ENCODE measurements at regions not wholly inside any gene's neighbourhood (a gene's known extent, or its start where the extent isn't known, plus 50 kb on each side); places are given as distances from the start of the nearest gene placed in this dataset.

DNA sequence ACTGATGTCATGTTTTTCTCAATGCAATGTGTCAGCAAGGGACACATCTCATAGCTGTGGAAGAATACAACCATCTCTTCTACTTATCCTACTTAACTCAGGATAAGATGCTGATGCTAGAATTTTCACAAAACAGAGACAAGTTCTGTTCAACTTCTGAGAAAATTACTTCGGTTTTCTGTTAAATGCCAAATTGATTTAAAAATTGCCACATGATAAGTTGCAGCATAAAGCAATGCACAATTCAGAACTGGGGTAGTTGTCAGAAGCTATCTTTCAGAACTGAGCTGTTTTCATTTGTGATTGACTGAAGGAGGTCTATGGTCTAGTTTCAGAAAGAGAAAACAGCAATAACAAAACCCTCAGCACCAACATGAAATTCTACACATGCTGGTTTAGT, 954.8 kb upstream of the C9orf72 start:
- TF ChIP-seq, protein P1, sequence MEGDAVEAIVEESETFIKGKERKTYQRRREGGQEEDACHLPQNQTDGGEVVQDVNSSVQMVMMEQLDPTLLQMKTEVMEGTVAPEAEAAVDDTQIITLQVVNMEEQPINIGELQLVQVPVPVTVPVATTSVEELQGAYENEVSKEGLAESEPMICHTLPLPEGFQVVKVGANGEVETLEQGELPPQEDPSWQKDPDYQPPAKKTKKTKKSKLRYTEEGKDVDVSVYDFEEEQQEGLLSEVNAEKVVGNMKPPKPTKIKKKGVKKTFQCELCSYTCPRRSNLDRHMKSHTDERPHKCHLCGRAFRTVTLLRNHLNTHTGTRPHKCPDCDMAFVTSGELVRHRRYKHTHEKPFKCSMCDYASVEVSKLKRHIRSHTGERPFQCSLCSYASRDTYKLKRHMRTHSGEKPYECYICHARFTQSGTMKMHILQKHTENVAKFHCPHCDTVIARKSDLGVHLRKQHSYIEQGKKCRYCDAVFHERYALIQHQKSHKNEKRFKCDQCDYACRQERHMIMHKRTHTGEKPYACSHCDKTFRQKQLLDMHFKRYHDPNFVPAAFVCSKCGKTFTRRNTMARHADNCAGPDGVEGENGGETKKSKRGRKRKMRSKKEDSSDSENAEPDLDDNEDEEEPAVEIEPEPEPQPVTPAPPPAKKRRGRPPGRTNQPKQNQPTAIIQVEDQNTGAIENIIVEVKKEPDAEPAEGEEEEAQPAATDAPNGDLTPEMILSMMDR (conservative IDR thresholded peaks at IDR 0.05; ENCODE audit: control insufficient read depth, insufficient read depth, low read depth, low read length): no peak
- H3K4me3 ChIP-seq (ENCODE audit: control insufficient read depth, low read depth, low read length): no peak overlapping the region
- DNase-seq (ENCODE audit: low read depth): no peak

DNA sequence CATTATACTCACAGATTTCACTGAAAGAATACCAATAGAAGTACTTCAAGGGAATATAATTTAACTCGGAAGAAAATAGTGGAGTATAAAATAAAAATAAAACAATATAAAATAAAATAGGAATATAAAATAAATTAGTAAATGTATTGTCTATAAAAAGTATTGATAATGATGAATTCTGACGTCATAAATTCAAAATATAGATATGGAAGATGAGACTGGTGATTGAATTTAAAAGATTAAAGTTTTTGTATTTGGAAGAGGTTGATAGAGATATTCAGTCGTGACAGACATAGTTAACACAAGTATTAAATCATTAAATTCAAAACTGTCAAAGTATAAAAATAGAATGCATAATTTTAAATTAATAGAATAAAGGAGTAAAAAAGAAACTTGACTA, 964.9 kb upstream of the C9orf72 start:
- DNase-seq (ENCODE audit: low read depth): no peak
- TF ChIP-seq, protein P1 (conservative IDR thresholded peaks at IDR 0.05; ENCODE audit: control insufficient read depth, insufficient read depth, low read depth, low read length): no peak
- no peak overlapping the region for H3K4me3 ChIP-seq (ENCODE audit: control insufficient read depth, low read depth, low read length)

DNA sequence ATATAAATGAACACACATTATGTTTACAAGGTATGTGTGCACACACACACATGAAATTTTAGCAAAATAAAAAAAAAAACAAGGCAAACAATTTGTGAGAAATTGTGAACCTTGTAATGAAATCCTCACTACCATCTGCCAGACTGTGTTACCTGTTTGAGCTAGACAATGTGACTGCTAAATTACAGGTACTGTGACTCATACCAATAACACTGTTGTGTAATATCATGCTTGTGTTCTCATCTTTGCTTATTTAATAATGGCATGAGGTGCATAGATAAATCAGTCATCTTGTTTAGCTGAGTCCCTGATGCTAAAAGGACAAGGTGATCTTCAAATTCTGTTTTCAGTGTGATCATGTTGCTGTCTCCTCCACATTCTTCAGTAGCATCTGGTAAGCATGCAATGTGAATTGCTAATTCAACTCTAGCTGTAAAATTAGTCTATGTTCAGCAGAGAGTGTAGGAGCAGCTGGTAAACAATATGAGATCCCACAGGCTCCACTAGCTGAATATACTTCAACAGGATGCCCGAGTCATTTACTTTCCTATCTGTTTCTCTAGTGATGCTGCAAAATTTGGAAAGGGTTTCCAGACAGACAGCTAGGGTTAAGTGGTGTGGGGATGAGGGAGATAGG, 966.3 kb upstream of the C9orf72 start:
- no peak overlapping the region for H3K4me3 ChIP-seq (ENCODE audit: control insufficient read depth, low read depth, low read length)
- no peak for DNase-seq (ENCODE audit: low read depth)
- TF ChIP-seq, protein P1 (conservative IDR thresholded peaks at IDR 0.05; ENCODE audit: control insufficient read depth, insufficient read depth, low read depth, low read length): no peak

DNA sequence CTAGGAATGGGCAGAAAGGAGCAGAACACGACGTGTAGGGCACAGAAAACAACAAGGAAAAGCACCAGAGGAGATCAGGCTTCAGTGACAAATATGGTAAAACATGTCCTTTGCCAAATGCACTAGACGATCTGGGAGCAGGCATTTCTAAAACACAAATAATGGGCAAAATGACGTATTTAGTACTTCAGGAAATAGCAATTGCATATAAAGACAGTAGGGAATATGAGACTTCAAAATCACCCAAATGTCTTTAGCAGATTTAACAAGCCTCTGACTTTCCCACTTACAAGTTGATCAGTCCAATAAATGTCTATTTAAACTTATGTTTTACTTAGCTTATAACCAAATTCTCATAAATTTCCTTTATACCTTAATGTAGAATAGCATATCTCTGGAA, 969.6 kb upstream of the C9orf72 start:
- no peak for DNase-seq (ENCODE audit: low read depth)
- TF ChIP-seq, protein P1 (conservative IDR thresholded peaks at IDR 0.05; ENCODE audit: control insufficient read depth, insufficient read depth, low read depth, low read length): no peak

DNA sequence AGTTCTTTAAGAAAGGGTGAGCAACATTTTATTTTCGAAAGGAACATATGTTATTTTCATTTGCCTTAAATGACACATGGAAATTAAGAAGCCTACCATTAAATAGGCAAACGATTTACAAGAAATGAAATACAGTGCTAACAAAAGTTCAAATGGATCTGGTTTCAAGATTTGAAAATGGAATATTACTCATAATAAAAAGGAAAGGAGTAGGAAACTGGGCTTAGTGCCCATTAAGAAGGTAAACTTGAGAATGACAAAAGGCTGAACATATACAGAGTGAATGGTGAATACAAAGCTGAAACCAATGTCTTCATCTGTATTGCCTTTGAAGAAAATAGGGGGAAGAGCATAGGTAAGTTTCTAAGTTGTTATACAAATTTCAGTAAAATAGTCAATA, 974.2 kb upstream of the C9orf72 start:
- TF ChIP-seq, protein P1 (conservative IDR thresholded peaks at IDR 0.05; ENCODE audit: control insufficient read depth, insufficient read depth, low read depth, low read length): no peak
- no peak for DNase-seq (ENCODE audit: low read depth)
- H3K4me3 ChIP-seq (ENCODE audit: control insufficient read depth, low read depth, low read length): no peak overlapping the region

More for the DNA sequence above, 969.6 kb upstream of the C9orf72 start:
- no peak overlapping the region for H3K4me3 ChIP-seq (ENCODE audit: control insufficient read depth, low read depth, low read length)

DNA sequence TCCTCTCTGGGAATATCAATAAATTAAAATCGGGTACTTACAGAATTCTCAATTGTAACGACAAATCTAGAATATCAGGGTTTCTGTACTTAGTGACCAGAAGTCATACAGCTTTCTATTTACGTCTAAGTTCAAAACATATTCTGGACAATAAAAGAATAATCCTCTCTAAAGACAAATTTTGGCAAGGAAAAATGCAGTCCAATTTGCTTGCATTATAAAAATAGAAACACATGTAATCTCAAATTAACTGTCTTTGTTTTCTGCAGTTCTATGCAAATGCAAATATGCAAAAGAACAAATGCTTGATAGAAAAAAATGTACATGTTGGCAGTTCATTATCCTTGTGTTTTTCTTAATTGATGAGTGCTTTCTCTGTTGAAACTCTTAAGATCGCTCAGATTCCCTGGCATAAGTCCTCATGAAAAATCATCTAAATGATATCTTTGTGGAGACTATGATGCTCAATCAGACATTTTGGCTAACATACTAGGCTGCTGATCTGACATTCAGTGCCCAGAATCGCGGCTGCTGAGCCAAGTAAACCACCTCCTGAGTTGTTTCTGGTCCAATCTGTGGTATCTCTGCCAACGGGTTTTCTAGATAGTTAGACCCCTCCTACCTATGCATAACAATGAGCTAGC, 990.1 kb upstream of the C9orf72 start:
- no peak overlapping the region for H3K4me3 ChIP-seq (ENCODE audit: control insufficient read depth, low read depth, low read length)
- no peak for DNase-seq (ENCODE audit: low read depth)
- TF ChIP-seq, protein P1 (conservative IDR thresholded peaks at IDR 0.05; ENCODE audit: control insufficient read depth, insufficient read depth, low read depth, low read length): no peak
